ENCODE measurements at regions not wholly inside any gene's neighbourhood (a gene's known extent, or its start where the extent isn't known, plus 50 kb on each side); places are given as distances from the start of the nearest gene placed in this dataset.

GRCh38 chr15:36330598-36330997 lies 248.8 kb upstream of the CDIN1 start:
- no peak overlapping the region for H3K4me2 ChIP-seq (ENCODE audit: control insufficient read depth, insufficient read depth)
- H3K4me3 ChIP-seq: no peak overlapping the region
- CTCF ChIA-PET: no interaction called here
- no peaks in the 10 kb centered on the region for H3K79me2 ChIP-seq (ENCODE audit: control insufficient read depth, insufficient read depth, low read length)
- H2AFZ ChIP-seq (ENCODE audit: control insufficient read depth, low read depth, low read length): no peak overlapping the region
- H3K27me3 ChIP-seq (replicated peaks in 1 of 2; ENCODE audit: control insufficient read depth in 2 of 2, insufficient read depth in 2 of 2, low read length in 1 of 2): no peaks in the 10 kb centered on the region
- TF ChIP-seq LARP7 (IDR thresholded peaks at IDR 0.05): no peak
- TF ChIP-seq IRF5 (IDR thresholded peaks at IDR 0.05; ENCODE audit: borderline replicate concordance): no peak
- no peak for TF ChIP-seq MTA3 (IDR thresholded peaks at IDR 0.05; ENCODE audit: borderline replicate concordance, low read length)
- TF ChIP-seq SP1 (IDR thresholded peaks at IDR 0.05; ENCODE audit: low read depth, low read length): no peak
- TF ChIP-seq CEBPB (IDR thresholded peaks at IDR 0.05; ENCODE audit: borderline replicate concordance in 1 of 2, low read depth in 2 of 2, low read length in 2 of 2): no peak
- TF ChIP-seq HSF1 (IDR thresholded peaks at IDR 0.05; ENCODE audit: low read depth, low read length): no peak
- TF ChIP-seq SPI1 (IDR thresholded peaks at IDR 0.05; ENCODE audit: borderline replicate concordance, insufficient read depth, low read depth, low read length): no peak
- no peak overlapping the region for H3K27ac ChIP-seq (ENCODE audit: control insufficient read depth, insufficient read depth)
- 42% methylated on average over 3 of the region's 3 CpGs for WGBS (ENCODE audit: insufficient coverage, insufficient replicate concordance, low lambda C conversion rate, missing lambda C conversion rate)
- no peak for ATAC-seq
- in situ Hi-C loops (cut with MboI): no loop called here
- SMC1A ChIA-PET (ENCODE audit: uncharacterized antibody, unreplicated experiment): no interaction called here
- H3K4me1 ChIP-seq (ENCODE audit: control insufficient read depth, insufficient read depth, low read length): no peaks in the 10 kb centered on the region
- H4K20me1 ChIP-seq (ENCODE audit: control insufficient read depth, insufficient read depth): no peaks in the 10 kb centered on the region
- no peaks in the 10 kb centered on the region for H3K36me3 ChIP-seq (ENCODE audit: control insufficient read depth in 2 of 2, insufficient read depth in 2 of 2, low read length in 1 of 2)
- no peak overlapping the region for H3K9ac ChIP-seq (ENCODE audit: control insufficient read depth, insufficient read depth, low read length)
- H3K9me3 ChIP-seq (replicated peaks; ENCODE audit: control insufficient read depth, insufficient read depth, low read length): no peaks in the 10 kb centered on the region; the same call in 2 of the 3 replicates
- intact Hi-C loops (cut with micrococcal nuclease; ENCODE audit: unreplicated experiment): no loop called here
- DNase-seq (ENCODE audit: low read depth, low spot score): no peak
- FAIRE-seq: no peak
- no TSS peak for BruUV-seq (replicated peaks)
- RAD21 ChIA-PET (ENCODE audit: unreplicated experiment): no interaction called here
- POLR2A ChIA-PET: no interaction called here

All from GM12878 (cell line).